Hippocampal formation (tissue), 2 donors: ENCODE measurements at regions not wholly inside any gene's neighbourhood (a gene's known extent, or its start where the extent isn't known, plus 50 kb on each side); places are given as distances from the start of the nearest gene placed in this dataset.

ENCODE experiments used
- DNase-seq, 2 donors: peaks; one replicate each; lab custom pipeline; 2025; lab: John Stamatoyannopoulos, UW

DNA sequence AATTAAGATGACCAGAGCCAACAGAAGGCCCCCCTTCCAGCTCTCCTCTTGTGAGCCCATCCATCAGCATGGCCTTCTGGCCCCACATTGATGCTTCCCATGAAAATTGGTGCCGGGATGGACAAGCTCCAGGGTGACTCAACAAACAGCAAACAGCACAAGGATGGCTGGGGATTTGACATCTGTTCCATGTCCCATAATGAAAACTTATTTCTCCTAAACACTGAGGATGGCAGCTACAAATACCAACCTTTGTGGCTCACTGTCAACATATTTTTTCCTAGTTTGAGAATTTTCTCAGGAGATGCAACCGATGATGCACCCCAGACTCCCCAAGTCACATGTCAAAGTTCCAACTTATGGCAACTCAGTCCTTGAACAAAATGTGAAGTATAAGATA is 169.6 kb upstream of the SIX2 start:
- DNase-seq: no peak

DNA sequence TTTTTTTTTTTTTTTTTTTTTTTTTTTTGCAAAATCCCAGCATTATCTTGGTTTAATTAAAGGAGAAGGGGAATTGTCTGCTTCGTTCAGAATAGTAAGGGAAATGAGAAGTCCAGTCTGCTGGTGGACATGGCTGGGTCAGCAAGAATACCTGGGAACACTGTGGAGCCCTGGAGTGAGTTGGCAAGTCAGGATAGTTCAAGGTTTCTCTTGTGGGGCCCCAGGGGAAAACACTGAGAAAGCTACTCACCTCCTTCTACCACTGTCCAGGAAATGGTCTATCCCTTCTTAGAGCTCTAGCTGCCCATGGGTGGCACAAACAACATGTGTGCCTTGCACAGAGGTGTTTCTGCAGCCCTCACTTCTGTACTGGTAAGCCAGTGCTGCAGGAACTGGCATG is 169.1 kb upstream of the SIX2 start:
- no peak for DNase-seq

DNA sequence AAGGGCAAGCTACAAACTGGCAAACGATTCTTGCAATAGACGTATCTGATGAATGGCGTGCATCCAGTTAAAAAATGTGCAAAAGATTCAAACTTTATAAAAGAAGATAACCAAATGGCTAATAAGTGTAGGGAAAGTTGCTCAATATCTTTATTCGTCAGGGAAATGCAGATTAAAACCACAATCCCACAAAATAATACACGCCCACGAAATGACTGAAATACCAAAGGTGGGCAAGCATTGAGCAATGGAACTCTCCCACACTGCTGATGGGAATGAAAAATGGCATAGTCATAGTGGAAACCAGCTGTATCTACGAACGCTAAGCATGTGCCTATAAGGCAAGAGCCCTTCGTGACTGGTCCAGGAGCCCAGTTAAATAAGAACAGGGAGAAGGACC is 168.6 kb upstream of the SIX2 start:
- no peak for DNase-seq

GRCh38 chr2:45176390-45176789 is 167.1 kb upstream of the SIX2 start:
- DNase-seq: no peak

DNA sequence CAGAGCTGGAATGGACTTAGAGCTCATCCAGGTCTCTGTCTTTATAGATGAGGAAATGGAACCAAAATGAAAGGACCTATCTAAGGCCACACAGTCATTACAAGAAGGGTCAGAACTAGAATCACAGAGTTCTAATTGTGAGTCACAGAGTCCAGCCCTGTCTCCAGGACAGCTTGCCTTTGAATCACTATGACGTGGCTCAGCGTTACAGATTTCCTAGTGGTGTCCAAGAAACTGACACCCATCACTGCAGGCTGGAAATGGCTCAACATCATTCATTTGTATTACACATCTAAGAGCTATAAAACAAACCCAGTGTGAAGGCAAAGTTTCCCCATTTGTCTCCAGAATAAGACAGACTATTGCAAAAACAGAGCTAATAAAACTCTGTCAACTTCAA is 164.3 kb upstream of the SIX2 start:
- DNase-seq: no peak

DNA sequence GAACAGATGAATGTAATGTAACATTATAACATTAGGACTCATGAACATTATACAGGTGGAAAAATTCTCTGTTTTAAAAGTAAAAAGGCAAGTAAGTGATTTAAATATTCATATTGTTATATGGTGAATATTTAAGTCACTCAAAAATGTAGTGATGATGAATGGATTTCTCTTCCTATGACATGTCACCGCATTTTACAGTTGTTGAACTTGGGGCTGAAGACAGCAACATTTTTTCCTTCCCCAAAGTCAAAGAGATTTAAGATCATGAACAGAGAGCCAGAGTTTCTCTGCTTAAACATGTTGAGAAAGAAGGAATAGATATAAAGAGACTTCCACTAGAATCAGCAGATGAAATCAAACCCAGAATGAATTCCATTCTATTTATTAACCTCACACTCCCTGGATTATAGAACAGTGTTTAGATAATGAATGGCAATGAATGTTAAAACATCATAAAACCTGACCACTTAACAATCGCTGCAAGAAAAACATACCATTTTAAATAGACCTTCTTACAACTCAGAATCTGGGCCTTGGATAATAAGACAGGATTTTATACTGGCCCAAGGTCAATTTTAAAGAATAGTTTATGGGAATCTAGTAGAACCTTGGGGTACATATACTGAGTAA is 163.6 kb upstream of the SIX2 start:
- DNase-seq: no peak

DNA sequence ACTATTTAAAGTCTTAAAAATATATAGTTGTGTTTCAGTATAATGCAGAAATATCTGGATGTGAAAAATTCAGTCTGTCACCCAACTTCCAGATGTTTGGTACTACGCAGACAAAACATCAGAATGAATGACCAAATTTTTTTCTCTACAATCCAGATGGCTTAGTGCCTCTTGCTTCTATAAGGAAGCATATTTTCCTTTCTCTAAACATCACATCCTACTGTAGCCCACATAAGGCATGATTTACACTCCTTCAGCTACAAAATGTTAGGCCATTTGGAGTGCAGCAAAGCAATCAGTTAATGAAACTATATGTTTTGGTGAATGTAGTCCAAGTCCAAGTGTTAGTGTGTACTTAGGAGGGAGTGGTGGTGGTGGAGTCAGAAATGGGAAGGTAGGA is 162.9 kb upstream of the SIX2 start:
- no peak for DNase-seq

GRCh38 chr2:45171136-45171501 is 161.9 kb upstream of the SIX2 start:
- no peak for DNase-seq

DNA sequence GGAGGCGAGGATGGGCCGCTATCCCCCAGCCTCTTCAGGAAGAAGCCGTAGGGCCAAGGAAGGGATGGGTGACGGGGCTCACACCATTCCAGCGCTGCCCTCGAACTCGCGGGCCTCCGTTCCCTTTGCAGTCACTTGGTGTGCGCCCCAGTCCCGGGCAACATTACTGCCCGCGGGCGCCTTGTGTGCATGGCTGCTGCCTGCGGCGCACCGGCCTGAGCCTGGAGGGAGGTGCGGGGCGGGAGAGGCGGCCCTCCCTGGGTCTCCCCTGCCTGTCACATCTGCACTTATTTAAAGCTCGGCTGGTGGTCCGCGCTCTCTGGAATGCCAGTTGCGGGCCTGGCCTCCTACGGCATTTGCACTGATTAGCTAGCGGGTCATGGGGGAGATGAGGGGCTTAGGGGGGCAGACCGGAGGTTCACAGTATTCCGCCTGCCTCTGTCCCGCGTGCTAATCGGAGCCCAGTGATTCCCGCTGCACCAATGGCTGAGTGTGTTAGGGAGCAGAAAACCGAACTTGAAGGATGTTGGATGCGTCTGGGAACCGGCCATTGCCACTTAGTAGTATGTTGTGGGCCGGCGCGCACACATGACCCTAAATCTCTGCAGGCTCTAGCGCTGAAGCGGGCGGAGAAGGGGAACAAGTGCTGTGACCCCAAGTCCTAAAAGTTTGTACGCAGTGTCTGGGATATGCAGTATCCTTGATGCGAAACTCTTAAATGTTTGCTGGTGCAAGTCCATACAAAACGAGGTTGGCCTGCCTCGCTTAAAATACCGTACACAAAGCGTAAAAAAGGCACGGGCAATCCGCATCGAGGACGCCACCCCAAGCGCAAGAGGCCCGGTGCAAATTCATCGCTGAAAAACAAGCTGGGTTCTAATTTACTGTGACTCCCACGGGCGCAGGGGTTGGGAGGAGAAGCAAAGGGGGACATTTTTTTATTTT is 161.2 kb upstream of the SIX2 start:
- no peak for DNase-seq

GRCh38 chr2:45169339-45170190 is 160.3 kb upstream of the SIX2 start:
- no peak for DNase-seq

GRCh38 chr2:45168711-45169338 is 159.6 kb upstream of the SIX2 start:
- DNase-seq: no peak

- DNase-seq: no peak
Observed at GRCh38 chr2:45167920-45168629, 158.8 kb upstream of the SIX2 start.

- no peak for DNase-seq
Observed at GRCh38 chr2:45166229-45166890, 157.1 kb upstream of the SIX2 start.

DNA sequence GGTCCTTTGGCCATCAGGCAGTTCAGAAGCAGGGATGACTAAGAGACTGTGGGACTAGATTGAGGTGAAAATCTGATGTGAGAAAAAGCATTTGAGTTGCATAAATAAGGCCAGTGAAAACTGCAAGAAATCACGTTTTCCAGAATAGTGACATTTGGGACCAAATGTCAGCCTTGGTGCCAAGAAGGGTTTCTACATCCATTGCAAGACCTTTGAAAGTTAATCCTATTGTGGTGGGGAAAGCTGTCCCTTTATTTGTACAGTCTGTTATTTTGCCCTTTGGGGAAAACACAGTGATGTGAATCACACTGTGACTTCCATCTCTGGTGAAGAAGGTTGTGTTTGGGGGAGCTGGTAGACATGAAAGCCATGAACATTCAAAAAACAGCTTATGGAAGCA is 153.5 kb upstream of the SIX2 start:
- DNase-seq: no peak

DNA sequence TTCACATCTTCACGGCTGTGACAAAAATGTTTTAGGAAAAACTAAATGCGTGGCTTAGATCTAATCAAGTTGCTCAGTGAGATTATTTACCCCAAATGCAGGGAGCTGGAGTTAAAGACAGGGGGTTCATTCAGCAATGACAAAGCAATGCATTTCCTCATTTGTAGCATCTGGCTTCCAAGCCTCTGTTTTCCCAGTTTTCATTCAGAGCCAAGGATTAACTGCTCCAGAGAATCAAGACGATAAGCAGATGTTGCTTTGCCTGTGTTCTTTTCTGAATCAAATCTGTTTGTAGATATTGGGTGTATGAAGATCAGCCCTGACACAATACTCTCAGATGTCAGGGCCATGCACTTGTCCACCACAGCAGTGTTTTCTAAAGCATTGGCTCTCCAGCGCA is 147.4 kb upstream of the SIX2 start:
- no peak for DNase-seq

- no peak for DNase-seq
Observed at GRCh38 chr2:45154606-45155155, 145.4 kb upstream of the SIX2 start.

- DNase-seq: no peak
Observed at GRCh38 chr2:45154144-45154543, 144.9 kb upstream of the SIX2 start.

- DNase-seq: no peak
Observed at GRCh38 chr2:45153121-45153520, 143.9 kb upstream of the SIX2 start.

GRCh38 chr2:45152691-45153090 is 143.4 kb upstream of the SIX2 start:
- no peak for DNase-seq

DNA sequence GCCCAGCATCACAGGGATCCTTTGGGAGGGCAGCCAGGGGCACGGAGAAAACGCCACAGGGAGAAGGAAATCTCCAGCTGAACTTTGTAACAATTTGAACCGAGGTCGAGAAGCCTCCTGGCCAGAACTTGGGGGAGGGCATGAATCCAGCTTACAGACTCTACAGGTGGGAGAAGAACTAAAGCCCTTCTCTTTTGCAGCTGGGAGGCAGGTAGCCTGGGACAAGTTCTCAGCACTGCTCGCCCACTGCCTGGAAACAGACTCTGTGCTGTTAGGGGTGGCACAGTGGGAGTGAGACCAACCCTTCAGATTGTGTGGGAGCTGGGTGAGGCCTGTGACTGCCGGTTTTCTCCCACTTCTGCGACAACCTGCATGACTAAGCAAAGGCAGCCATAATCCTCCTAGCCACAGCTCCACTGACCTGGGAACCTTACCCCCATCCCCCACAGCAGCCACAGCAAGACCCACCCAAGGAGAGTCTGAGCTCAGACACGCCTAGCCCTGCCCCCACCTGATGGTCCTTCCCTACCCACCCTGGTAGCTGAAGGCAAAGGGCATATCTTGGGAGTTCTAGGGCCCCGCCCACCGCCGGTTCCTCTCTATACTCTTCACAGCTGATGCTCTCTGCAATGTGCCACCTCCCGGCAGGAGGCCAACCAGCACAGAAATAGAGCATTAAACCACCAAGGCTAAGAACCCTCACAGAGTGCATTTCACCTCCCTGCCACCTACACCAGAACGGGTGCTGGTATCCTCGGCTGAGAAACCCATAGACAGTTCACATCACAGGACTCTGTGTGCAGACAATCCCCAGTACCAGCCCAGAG is 136.0 kb upstream of the SIX2 start:
- no peak for DNase-seq
